ENCODE measurements at regions not wholly inside any gene's neighbourhood (a gene's known extent, or its start where the extent isn't known, plus 50 kb on each side); places are given as distances from the start of the nearest gene placed in this dataset.
"Not testable (repeated sequence)": the region's sequence is repeated elsewhere in the genome, so short reads cannot be mapped to it uniquely, and the experiment has no call there.

GRCh38 chr18:997499-997898 lies 92.8 kb downstream of the ADCYAP1 start:
- DNase-seq (ENCODE audit: low spot score): no peak

- DNase-seq (ENCODE audit: low spot score): no peak
Observed at GRCh38 chr18:998936-999335, 94.3 kb downstream of the ADCYAP1 start.

GRCh38 chr18:1002653-1003178 lies 98.0 kb downstream of the ADCYAP1 start:
- DNase-seq (ENCODE audit: low spot score): peak; percentile 8

GRCh38 chr18:1003499-1003898 lies 98.8 kb downstream of the ADCYAP1 start:
- DNase-seq (ENCODE audit: low spot score): no peak

GRCh38 chr18:1006304-1006703 lies 101.6 kb downstream of the ADCYAP1 start:
- no peak for DNase-seq (ENCODE audit: low spot score)

GRCh38 chr18:1006965-1007364 lies 102.3 kb downstream of the ADCYAP1 start:
- DNase-seq (ENCODE audit: low spot score): no peak

- DNase-seq (ENCODE audit: low spot score): no peak
Observed at GRCh38 chr18:1011349-1011748, 106.7 kb downstream of the ADCYAP1 start.

GRCh38 chr18:1012775-1013174 lies 108.1 kb downstream of the ADCYAP1 start:
- DNase-seq (ENCODE audit: low spot score): no peak

GRCh38 chr18:1013951-1014350 lies 109.3 kb downstream of the ADCYAP1 start:
- DNase-seq (ENCODE audit: low spot score): no peak

- no peak for DNase-seq (ENCODE audit: low spot score)
Observed at GRCh38 chr18:1014509-1014908, 109.8 kb downstream of the ADCYAP1 start.

- no peak for DNase-seq (ENCODE audit: low spot score)
Observed at GRCh38 chr18:1014951-1015624, 110.4 kb downstream of the ADCYAP1 start.

- no peak for DNase-seq (ENCODE audit: low spot score)
Observed at GRCh38 chr18:1015777-1016176, 111.1 kb downstream of the ADCYAP1 start.

- DNase-seq (ENCODE audit: low spot score): no peak
Observed at GRCh38 chr18:1017227-1018058, 112.8 kb downstream of the ADCYAP1 start.

GRCh38 chr18:1018181-1018681 lies 113.6 kb downstream of the ADCYAP1 start:
- DNase-seq (ENCODE audit: low spot score): no peak

GRCh38 chr18:1019191-1019590 lies 114.5 kb downstream of the ADCYAP1 start:
- DNase-seq (ENCODE audit: low spot score): no peak

GRCh38 chr18:1020731-1021344 lies 116.2 kb downstream of the ADCYAP1 start:
- DNase-seq (ENCODE audit: low spot score): no peak

- DNase-seq (ENCODE audit: low spot score): no peak
Observed at GRCh38 chr18:1026930-1027329, 122.3 kb downstream of the ADCYAP1 start.

GRCh38 chr18:1033092-1033491 lies 128.4 kb downstream of the ADCYAP1 start:
- not testable (repeated sequence) for DNase-seq (ENCODE audit: low spot score)

- DNase-seq (ENCODE audit: low spot score): no peak
Observed at GRCh38 chr18:1034971-1035370, 130.3 kb downstream of the ADCYAP1 start.

GRCh38 chr18:1036926-1037325 lies 132.3 kb downstream of the ADCYAP1 start:
- no peak for DNase-seq (ENCODE audit: low spot score)

- DNase-seq (ENCODE audit: low spot score): no peak
Observed at GRCh38 chr18:1037776-1038175, 133.1 kb downstream of the ADCYAP1 start.

GRCh38 chr18:1039421-1039820 lies 134.8 kb downstream of the ADCYAP1 start:
- DNase-seq (ENCODE audit: low spot score): no peak

- not testable (repeated sequence) for DNase-seq (ENCODE audit: low spot score)
Observed at GRCh38 chr18:1043039-1043438, 138.4 kb downstream of the ADCYAP1 start.
